PC-9 (cell line): ENCODE measurements at regions not wholly inside any gene's neighbourhood (a gene's known extent, or its start where the extent isn't known, plus 50 kb on each side); places are given as distances from the start of the nearest gene placed in this dataset.

Source experiments
- BruUV-seq: library from RNA; stranded (reverse); fragments of 400-500 nt; replicated peaks from 2 replicates; lab custom pipeline; 2021; lab: Mats Ljungman, UMichigan
- CTCF ChIA-PET: fragments of 300-600 bp; sonication (Branson Sonifier 250); formaldehyde crosslinking; loops from one replicate; lab custom pipeline; 2022; ENCODE audit warnings: antibody characterized with exemption; lab: Charles Lee
- POLR2A ChIA-PET: fragments of 300-600 bp; sonication (Branson Sonifier 250); formaldehyde crosslinking; loops from one replicate; lab custom pipeline; 2022; ENCODE audit warnings: antibody characterized with exemption; ENCODE audit not compliant: unreplicated experiment; lab: Charles Lee
- DNase-seq, 2 experiments: peaks; one replicate each; pipeline versions ENCODE4 v3.0.0 to v3.0.0-alpha.2; 2015 to 2022; ENCODE audit warnings: mixed read lengths in 1 of 2
- H2AFZ ChIP-seq: fragments of 200-600 bp; sonication (generic); 2 replicates; pipeline ENCODE4 v1.8.1; 2017; ENCODE audit warnings: antibody characterized with exemption
- H3F3A ChIP-seq: fragments of 200-600 bp; sonication (generic); 2 replicates; pipeline ENCODE4 v1.8.1; 2017; ENCODE audit warnings: antibody characterized with exemption, mild to moderate bottlenecking, low read depth; ENCODE audit not compliant: insufficient read depth
- H3K27ac ChIP-seq: fragments of 200-600 bp; sonication (generic); 2 replicates; pipeline ENCODE4 v1.6.1; 2016; ENCODE audit warnings: mixed run types
- H3K27me3 ChIP-seq: fragments of 200-600 bp; sonication (generic); 2 replicates; pipeline ENCODE4 v1.6.1; 2016; ENCODE audit warnings: low read depth, mixed run types; ENCODE audit not compliant: insufficient read depth
- H3K36me3 ChIP-seq: fragments of 200-600 bp; sonication (generic); 2 replicates; pipeline ENCODE4 v1.6.1; 2016; ENCODE audit warnings: low read depth, mixed run types
- H3K4me1 ChIP-seq: fragments of 200-600 bp; sonication (generic); replicated peaks from 2 replicates; pipeline ENCODE4 v1.6.1; 2016; ENCODE audit warnings: mixed run types; ENCODE audit not compliant: insufficient read depth
- H3K4me2 ChIP-seq: fragments of 200-600 bp; sonication (generic); 2 replicates; pipeline ENCODE4 v1.6.1; 2017; ENCODE audit warnings: mixed run types
- H3K4me3 ChIP-seq: fragments of 200-600 bp; sonication (generic); 2 replicates; pipeline ENCODE4 v1.6.1; 2016; ENCODE audit warnings: mixed run types
- H3K79me2 ChIP-seq: fragments of 200-600 bp; sonication (generic); 2 replicates; pipeline ENCODE4 v1.6.1; 2017; ENCODE audit warnings: low read depth, mixed run types
- H3K9me2 ChIP-seq: fragments of 200-600 bp; sonication (generic); 2 replicates; pipeline ENCODE4 v1.8.1; 2017; ENCODE audit warnings: mild to moderate bottlenecking; ENCODE audit not compliant: insufficient read depth
- H3K9me3 ChIP-seq: fragments of 200-600 bp; sonication (generic); 2 replicates; pipeline ENCODE4 v1.8.1; 2016; ENCODE audit warnings: low read depth; ENCODE audit not compliant: insufficient read depth
- H4K20me1 ChIP-seq: fragments of 200-600 bp; sonication (generic); 2 replicates; pipeline ENCODE4 v1.8.1; 2017; ENCODE audit not compliant: insufficient read depth
- EZH2 ChIP-seq: fragments of 200-600 bp; sonication (generic); IDR thresholded peaks from 2 replicates; pipeline ENCODE4 v1.8.0; 2017; ENCODE audit warnings: antibody characterized with exemption, low read depth
- intact Hi-C: fragments of 100-400 bp; cut with micrococcal nuclease; formaldehyde crosslinking; loops from one replicate; pipeline ENCODE4 v1.10.0; 2022; ENCODE audit not compliant: unreplicated experiment
- TF ChIP-seq, protein P1 (sequence below): fragments of 200-600 bp; sonication (generic); conservative IDR thresholded peaks from 2 replicates; pipeline ENCODE4 v1.6.1; 2017; ENCODE audit warnings: mixed run types, antibody characterized with exemption, mild to moderate bottlenecking, moderate library complexity

DNA sequence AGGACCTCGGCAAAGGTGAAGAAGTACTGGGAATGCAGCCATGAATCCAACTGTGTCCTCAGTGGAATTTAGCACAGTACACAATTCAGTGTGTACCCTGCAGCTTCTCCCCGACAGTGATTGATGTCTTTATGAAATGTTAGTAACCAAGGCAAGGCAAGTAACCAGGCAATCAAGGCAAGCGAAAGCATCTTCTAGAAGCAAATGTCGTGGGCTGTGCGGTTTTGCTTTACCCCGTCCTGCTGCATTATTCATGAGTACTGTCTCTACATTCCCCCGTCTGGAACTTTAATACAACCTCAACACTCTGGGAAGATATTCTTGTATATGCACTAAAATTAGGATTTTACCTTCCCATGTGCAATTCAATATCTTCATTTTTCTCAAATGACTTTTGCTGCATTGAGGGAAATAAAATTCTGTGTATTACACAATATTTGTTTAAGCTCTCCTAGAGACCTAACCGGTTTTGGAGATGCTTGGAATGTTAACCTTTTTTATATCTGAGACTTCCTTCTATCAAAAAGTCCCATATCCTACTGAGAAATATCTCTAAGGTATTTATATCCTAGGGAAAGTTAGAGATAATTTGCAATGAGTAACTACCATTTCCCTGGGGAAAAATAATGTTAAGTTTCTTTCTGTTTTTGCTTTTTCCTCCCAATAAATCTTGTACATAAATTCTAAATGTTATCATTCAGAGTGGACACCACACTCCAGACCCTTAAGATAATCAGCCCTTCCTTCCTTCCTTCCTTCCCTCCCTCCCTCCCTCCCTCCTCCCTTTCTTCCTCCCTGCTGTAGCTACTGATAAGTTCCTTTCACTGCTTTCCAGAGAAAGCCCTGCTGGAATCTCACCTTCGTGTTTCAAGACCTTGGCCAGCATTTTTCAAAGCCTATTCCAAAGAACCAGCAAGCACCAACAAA, 51.9 kb upstream of the ADORA2B start:
- POLR2A ChIA-PET = interaction anchor here (0.5 to 0.6 kb wide), 3 partner anchors 52 to 1760 kb away, joined by 3 to 10 read pairs (median 3); no protein-coding TSS in a partner anchor
- CTCF ChIA-PET = no interaction called here
- no peaks in the 10 kb centered on the region for H4K20me1 ChIP-seq
- H3K9me3 ChIP-seq = no peaks in the 10 kb centered on the region
- no peaks in the 10 kb centered on the region for H3K36me3 ChIP-seq
- DNase-seq = peak; percentile 74 to 92
- no peak for TF ChIP-seq EZH2
- TF ChIP-seq, protein P1, sequence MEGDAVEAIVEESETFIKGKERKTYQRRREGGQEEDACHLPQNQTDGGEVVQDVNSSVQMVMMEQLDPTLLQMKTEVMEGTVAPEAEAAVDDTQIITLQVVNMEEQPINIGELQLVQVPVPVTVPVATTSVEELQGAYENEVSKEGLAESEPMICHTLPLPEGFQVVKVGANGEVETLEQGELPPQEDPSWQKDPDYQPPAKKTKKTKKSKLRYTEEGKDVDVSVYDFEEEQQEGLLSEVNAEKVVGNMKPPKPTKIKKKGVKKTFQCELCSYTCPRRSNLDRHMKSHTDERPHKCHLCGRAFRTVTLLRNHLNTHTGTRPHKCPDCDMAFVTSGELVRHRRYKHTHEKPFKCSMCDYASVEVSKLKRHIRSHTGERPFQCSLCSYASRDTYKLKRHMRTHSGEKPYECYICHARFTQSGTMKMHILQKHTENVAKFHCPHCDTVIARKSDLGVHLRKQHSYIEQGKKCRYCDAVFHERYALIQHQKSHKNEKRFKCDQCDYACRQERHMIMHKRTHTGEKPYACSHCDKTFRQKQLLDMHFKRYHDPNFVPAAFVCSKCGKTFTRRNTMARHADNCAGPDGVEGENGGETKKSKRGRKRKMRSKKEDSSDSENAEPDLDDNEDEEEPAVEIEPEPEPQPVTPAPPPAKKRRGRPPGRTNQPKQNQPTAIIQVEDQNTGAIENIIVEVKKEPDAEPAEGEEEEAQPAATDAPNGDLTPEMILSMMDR = no peak
- peak overlapping the region; percentile 99 for H3K27ac ChIP-seq
- H3K79me2 ChIP-seq = no peaks in the 10 kb centered on the region
- peak overlapping the region; percentile 78 for H3K4me2 ChIP-seq
- H3K9me2 ChIP-seq = no peaks in the 10 kb centered on the region
- peaks cover 61% of the 10 kb centered on the region for H3K4me1 ChIP-seq
- H3K27me3 ChIP-seq = no peaks in the 10 kb centered on the region
- H3K4me3 ChIP-seq = peak overlapping the region; percentile 44; the same call in 1 of the 2 replicates
- no TSS peak for BruUV-seq
- H3F3A ChIP-seq = peaks cover 48% of the 10 kb centered on the region
- no peak overlapping the region; the same call in 1 of the 2 replicates for H2AFZ ChIP-seq
- intact Hi-C loops = loop anchor here (1.0 to 10.0 kb wide), 8 partner anchors 18 to 392 kb away; no protein-coding TSS in a partner anchor

DNA sequence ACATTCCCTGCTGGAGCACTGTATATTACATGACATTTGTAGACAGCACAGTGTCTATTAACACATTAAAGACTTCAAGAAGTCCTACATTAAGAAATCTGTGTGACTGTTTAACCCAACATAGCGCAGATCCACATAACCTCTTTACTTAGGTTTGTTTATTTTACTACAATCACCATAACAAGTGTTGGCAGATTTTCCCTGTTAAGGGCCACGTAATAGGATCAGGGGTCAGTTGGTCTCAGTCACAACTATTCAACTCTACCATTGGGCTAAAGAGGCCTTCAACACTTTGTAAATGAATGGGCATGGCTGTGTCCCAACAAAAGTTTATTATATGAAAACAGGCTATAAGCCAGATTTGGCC, 51.3 kb upstream of the ADORA2B start:
- H3K9me3 ChIP-seq = no peaks in the 10 kb centered on the region
- peak in 1 of 2 experiments; percentile 89 for DNase-seq
- no peaks in the 10 kb centered on the region for H3K79me2 ChIP-seq
- intact Hi-C loops = loop anchor here (1.0 to 10.0 kb wide), 6 partner anchors 27 to 391 kb away; no protein-coding TSS in a partner anchor
- CTCF ChIA-PET = no interaction called here
- H3K4me2 ChIP-seq = peak overlapping the region; percentile 78
- TF ChIP-seq, protein P1 = no peak
- no peak for TF ChIP-seq EZH2
- no peaks in the 10 kb centered on the region for H3K9me2 ChIP-seq
- peaks cover 43% of the 10 kb centered on the region for H3F3A ChIP-seq
- H3K4me1 ChIP-seq = peaks cover 56% of the 10 kb centered on the region
- no peaks in the 10 kb centered on the region for H3K27me3 ChIP-seq
- no TSS peak for BruUV-seq
- H3K27ac ChIP-seq = peak overlapping the region; percentile 99
- peak overlapping the region; percentile 43; the same call in 1 of the 2 replicates for H2AFZ ChIP-seq
- H3K4me3 ChIP-seq = peak overlapping the region; percentile 31; the same call in 1 of the 2 replicates
- no peaks in the 10 kb centered on the region for H3K36me3 ChIP-seq
- POLR2A ChIA-PET = no interaction called here
- H4K20me1 ChIP-seq = no peaks in the 10 kb centered on the region

DNA sequence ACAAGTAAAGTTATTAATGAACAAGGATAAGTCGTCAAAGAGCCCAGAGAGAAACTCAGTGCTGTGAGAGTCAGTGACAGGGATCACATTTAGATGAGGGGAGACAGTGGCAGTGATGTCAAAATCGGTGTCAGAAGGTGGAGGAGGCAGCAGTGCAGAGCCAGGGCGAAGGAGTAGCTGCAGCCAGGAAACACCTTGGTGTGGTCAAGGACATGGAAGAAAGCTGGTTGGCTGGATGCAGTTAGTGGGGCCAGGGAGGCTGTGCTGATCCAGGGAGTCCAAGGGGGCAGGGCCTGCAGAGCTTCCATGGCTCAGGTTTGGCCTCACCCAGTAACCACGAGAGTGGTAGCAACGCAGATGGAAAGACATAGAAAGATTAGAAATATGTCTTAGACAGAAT, 50.7 kb upstream of the ADORA2B start:
- Histone ChIP-seq H2AFZ (0 out of 2 replicates have a peak overlapping the region, but pooled peaks have one; percentile 43), H3K9me2 (no peaks in the 10 kb centered on the region), H3K4me2 (peak overlapping the region; percentile 78), H3K4me1 (peaks cover 56% of the 10 kb centered on the region), H3K4me3 (peak overlapping the region; percentile 31; the same call in 1 of the 2 replicates), H3K27ac (peak overlapping the region; percentile 99), H3K36me3 (no peaks in the 10 kb centered on the region), H3K27me3 (no peaks in the 10 kb centered on the region), H4K20me1 (no peaks in the 10 kb centered on the region), H3K79me2 (no peaks in the 10 kb centered on the region), H3K9me3 (no peaks in the 10 kb centered on the region), H3F3A (peaks cover 43% of the 10 kb centered on the region)
- no peak for TF ChIP-seq EZH2
- TF ChIP-seq, protein P1 = no peak
- no peak for DNase-seq
- CTCF ChIA-PET = interaction anchor here (0.5 to 0.6 kb wide), 2 partner anchors 30 to 51 kb away, joined by 3 read pairs; no protein-coding TSS in a partner anchor
- POLR2A ChIA-PET = no interaction called here
- BruUV-seq = no TSS peak
- intact Hi-C loops = loop anchor here (10.0 kb wide), 1 partner anchor 391 kb away; no protein-coding TSS in a partner anchor
